MM.1S (cell line): ENCODE measurements at regions not wholly inside any gene's neighbourhood (a gene's known extent, or its start where the extent isn't known, plus 50 kb on each side); places are given as distances from the start of the nearest gene placed in this dataset.

Experiments used
- DNase-seq: peaks from one replicate; pipeline ENCODE4 v3.0.0-alpha.2; 2015
- H2AFZ ChIP-seq: fragments of 300-600 bp; sonication (generic); 2 replicates; pipeline ENCODE4 v1.6.0; 2016; ENCODE audit warnings: antibody characterized with exemption, low read length
- H3F3A ChIP-seq: fragments of 300-600 bp; sonication (generic); 2 replicates; pipeline ENCODE4 v1.6.1; 2016; ENCODE audit warnings: mild to moderate bottlenecking, antibody characterized with exemption, low read length, moderate library complexity, mixed read lengths; ENCODE audit not compliant: insufficient read depth
- H3K27ac ChIP-seq: fragments of 300-600 bp; sonication (generic); 2 replicates; pipeline ENCODE4 v1.5.1; 2016; ENCODE audit warnings: mild to moderate bottlenecking, low read length
- H3K27me3 ChIP-seq: fragments of 300-600 bp; sonication (generic); replicated peaks from 2 replicates; pipeline ENCODE4 v1.6.0; 2016; ENCODE audit warnings: low read length; ENCODE audit not compliant: insufficient read depth
- H3K36me3 ChIP-seq: fragments of 300-600 bp; sonication (generic); replicated peaks from 2 replicates; pipeline ENCODE4 v1.6.1; 2016; ENCODE audit warnings: mild to moderate bottlenecking, low read length, mixed read lengths; ENCODE audit not compliant: insufficient read depth
- H3K4me1 ChIP-seq: fragments of 300-600 bp; sonication (generic); 2 replicates; pipeline ENCODE4 v1.6.1; 2016; ENCODE audit warnings: low read length, mixed read lengths
- H3K4me2 ChIP-seq: fragments of 300-600 bp; sonication (generic); 2 replicates; pipeline ENCODE4 v1.6.0; 2016; ENCODE audit warnings: low read depth, low read length
- H3K4me3 ChIP-seq: fragments of 300-600 bp; sonication (generic); 2 replicates; pipeline ENCODE4 v1.5.1; 2016; ENCODE audit warnings: low read length, mixed read lengths
- H3K79me2 ChIP-seq: fragments of 300-600 bp; sonication (generic); 2 replicates; pipeline ENCODE4 v1.6.1; 2016; ENCODE audit warnings: mixed run types, low read length, mixed read lengths
- H3K9ac ChIP-seq: fragments of 300-600 bp; sonication (generic); 2 replicates; pipeline ENCODE4 v1.6.1; 2016; ENCODE audit warnings: low read length, mixed read lengths
- H3K9me2 ChIP-seq: fragments of 300-600 bp; sonication (generic); replicated peaks from 2 replicates; pipeline ENCODE4 v1.6.1; 2016; ENCODE audit warnings: mild to moderate bottlenecking, low read length, mixed read lengths; ENCODE audit not compliant: insufficient read depth
- H3K9me3 ChIP-seq: fragments of 300-600 bp; sonication (generic); replicated peaks from 2 replicates; pipeline ENCODE4 v1.6.1; 2016; ENCODE audit warnings: mild to moderate bottlenecking, low read length, mixed read lengths; ENCODE audit not compliant: insufficient read depth
- H4K20me1 ChIP-seq: fragments of 300-600 bp; sonication (generic); 2 replicates; pipeline ENCODE4 v1.6.1; 2016; ENCODE audit warnings: mild to moderate bottlenecking, low read length, moderate library complexity, mixed read lengths; ENCODE audit not compliant: insufficient read depth
- EZH2 ChIP-seq: fragments of 300-600 bp; sonication (generic); optimal IDR thresholded peaks from 2 replicates; pipeline ENCODE3; 2017; ENCODE audit warnings: low read depth, mild to moderate bottlenecking, antibody characterized with exemption, low read length, mixed read lengths
- EZH2phosphoT487 ChIP-seq: fragments of 300-600 bp; sonication (generic); IDR thresholded peaks from 2 replicates; pipeline ENCODE4 v1.6.1; 2018; ENCODE audit warnings: antibody characterized with exemption, low read length
- TF ChIP-seq, protein P1 (sequence below): fragments of 300-600 bp; sonication (generic); IDR thresholded peaks from 2 replicates; pipeline ENCODE4 v1.5.1; 2016; ENCODE audit warnings: antibody characterized with exemption, low read length, mixed read lengths

DNA sequence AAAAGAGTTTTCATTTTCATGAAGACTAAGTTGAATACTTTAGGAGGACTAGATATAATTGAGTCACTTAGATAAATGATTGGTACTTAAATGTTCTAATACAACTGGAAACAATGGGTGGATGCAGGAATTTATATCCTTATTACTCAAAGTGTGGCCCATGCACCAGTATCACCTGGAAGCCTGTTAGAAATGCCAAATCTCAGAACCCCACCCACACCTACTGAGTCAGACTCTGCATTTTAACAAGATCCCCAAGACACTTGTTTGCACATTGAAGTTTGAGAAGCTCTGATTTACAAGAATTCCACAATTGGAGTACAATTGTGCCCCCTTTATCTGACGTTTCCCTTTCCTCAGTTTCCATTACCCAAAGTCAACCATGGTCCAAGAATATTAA, 239.0 kb downstream of the AUH start:
- Histone ChIP-seq H3K36me3 (no peaks in the 10 kb centered on the region), H3K4me3 (no peak overlapping the region), H3K4me1 (no peaks in the 10 kb centered on the region), H3K9me2 (no peaks in the 10 kb centered on the region), H3K9me3 (no peaks in the 10 kb centered on the region), H3F3A (no peaks in the 10 kb centered on the region), H3K27ac (no peak overlapping the region), H3K79me2 (no peaks in the 10 kb centered on the region), H2AFZ (no peak overlapping the region), H4K20me1 (no peaks in the 10 kb centered on the region), H3K4me2 (no peak overlapping the region), H3K27me3 (no peaks in the 10 kb centered on the region), H3K9ac (no peak overlapping the region)
- no peak for DNase-seq
- TF ChIP-seq EZH2 (no peak), EZH2phosphoT487 (no peak)
- TF ChIP-seq, protein P1, sequence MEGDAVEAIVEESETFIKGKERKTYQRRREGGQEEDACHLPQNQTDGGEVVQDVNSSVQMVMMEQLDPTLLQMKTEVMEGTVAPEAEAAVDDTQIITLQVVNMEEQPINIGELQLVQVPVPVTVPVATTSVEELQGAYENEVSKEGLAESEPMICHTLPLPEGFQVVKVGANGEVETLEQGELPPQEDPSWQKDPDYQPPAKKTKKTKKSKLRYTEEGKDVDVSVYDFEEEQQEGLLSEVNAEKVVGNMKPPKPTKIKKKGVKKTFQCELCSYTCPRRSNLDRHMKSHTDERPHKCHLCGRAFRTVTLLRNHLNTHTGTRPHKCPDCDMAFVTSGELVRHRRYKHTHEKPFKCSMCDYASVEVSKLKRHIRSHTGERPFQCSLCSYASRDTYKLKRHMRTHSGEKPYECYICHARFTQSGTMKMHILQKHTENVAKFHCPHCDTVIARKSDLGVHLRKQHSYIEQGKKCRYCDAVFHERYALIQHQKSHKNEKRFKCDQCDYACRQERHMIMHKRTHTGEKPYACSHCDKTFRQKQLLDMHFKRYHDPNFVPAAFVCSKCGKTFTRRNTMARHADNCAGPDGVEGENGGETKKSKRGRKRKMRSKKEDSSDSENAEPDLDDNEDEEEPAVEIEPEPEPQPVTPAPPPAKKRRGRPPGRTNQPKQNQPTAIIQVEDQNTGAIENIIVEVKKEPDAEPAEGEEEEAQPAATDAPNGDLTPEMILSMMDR: no peak

DNA sequence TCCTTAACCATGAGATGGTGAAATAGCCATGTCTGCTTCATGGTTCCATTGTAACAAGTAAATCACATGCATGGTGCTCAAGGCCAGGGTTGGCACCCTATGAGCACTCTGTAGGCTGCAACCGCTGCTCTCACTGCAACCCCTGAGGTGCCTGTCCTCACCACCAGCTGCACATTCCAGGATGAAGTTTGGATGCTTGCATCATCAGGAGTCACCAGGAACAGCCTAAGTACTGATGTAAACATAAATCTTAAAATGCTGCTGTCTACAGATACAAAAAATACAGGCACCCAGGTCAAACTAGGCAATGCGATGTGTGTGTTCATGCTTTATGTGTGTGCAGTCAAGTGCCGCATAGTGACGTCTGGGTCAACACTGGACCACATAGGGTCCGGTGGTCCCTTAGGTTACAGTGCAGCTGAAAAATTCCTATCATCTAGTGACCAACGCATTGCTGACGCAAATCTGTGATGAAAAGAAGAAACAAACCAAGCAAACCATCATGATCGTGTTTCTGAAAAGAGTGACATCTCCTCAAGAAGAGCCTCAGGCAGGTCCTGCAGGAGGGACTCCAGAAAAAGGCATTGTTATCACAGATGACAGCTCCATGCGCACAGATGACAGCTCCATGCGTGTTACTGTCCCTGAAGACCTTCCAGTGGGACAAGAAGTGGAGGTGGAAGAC, 234.8 kb downstream of the AUH start:
- H4K20me1 ChIP-seq: no peaks in the 10 kb centered on the region
- no peaks in the 10 kb centered on the region for H3K36me3 ChIP-seq
- H3F3A ChIP-seq: no peaks in the 10 kb centered on the region
- DNase-seq: no peak
- no peaks in the 10 kb centered on the region for H3K9me3 ChIP-seq
- TF ChIP-seq EZH2 (no peak), EZH2phosphoT487 (no peak)
- TF ChIP-seq, protein P1: no peak
- H3K27me3 ChIP-seq: no peaks in the 10 kb centered on the region
- no peak overlapping the region for H2AFZ ChIP-seq
- no peak overlapping the region for H3K27ac ChIP-seq
- no peak overlapping the region for H3K4me3 ChIP-seq
- no peak overlapping the region for H3K9ac ChIP-seq
- no peaks in the 10 kb centered on the region for H3K9me2 ChIP-seq
- no peaks in the 10 kb centered on the region for H3K4me1 ChIP-seq
- H3K4me2 ChIP-seq: no peak overlapping the region
- H3K79me2 ChIP-seq: no peaks in the 10 kb centered on the region

DNA sequence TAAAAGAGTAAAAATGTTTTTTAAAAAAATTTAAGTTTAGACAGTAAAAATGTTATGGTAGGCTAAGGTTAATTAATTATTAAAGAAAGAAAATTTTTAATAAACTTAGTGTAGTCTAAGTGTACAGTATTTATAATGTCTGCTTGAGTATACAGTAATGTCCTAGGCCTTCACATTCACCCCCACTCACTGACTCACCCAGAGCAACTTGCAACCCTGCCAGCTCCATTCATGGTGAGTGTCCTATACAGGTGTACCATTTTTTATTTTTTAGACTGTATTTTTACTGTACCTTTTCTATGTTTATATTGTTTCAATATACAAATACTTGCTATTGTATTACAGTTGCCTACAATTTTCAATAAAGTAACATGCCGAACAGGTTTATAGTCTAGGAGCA, 234.1 kb downstream of the AUH start:
- H3K27ac ChIP-seq: no peak overlapping the region
- H4K20me1 ChIP-seq: no peaks in the 10 kb centered on the region
- H3K4me3 ChIP-seq: no peak overlapping the region
- H3K4me2 ChIP-seq: no peak overlapping the region
- no peaks in the 10 kb centered on the region for H3K27me3 ChIP-seq
- no peaks in the 10 kb centered on the region for H3K79me2 ChIP-seq
- no peak overlapping the region for H3K9ac ChIP-seq
- H3K9me3 ChIP-seq: no peaks in the 10 kb centered on the region
- no peak for DNase-seq
- no peaks in the 10 kb centered on the region for H3K4me1 ChIP-seq
- TF ChIP-seq, protein P1: no peak
- TF ChIP-seq EZH2 (no peak), EZH2phosphoT487 (no peak)
- no peak overlapping the region for H2AFZ ChIP-seq
- H3K36me3 ChIP-seq: no peaks in the 10 kb centered on the region
- no peaks in the 10 kb centered on the region for H3F3A ChIP-seq
- no peaks in the 10 kb centered on the region for H3K9me2 ChIP-seq
